CD8-positive, alpha-beta memory T cell (primary cell): ENCODE measurements at regions not wholly inside any gene's neighbourhood (a gene's known extent, or its start where the extent isn't known, plus 50 kb on each side); places are given as distances from the start of the nearest gene placed in this dataset.

Experiments
- CTCF ChIA-PET: fragments of 350-600 bp; sonication (Branson Sonifier 250); formaldehyde crosslinking; loops from one replicate; lab custom pipeline; 2021; ENCODE audit warnings: antibody characterized with exemption; lab: Charles Lee
- POLR2A ChIA-PET: fragments of 350-600 bp; sonication (Branson Sonifier 250); formaldehyde crosslinking; loops from one replicate; lab custom pipeline; 2021; ENCODE audit warnings: antibody characterized with exemption; lab: Charles Lee
- DNase-seq, 5 donors: peaks; one replicate each; pipeline versions ENCODE4 v3.0.0 to v3.0.0-alpha.2; 2020 to 2022; ENCODE audit warnings: mixed read lengths in 1 of 5
- H3K27ac ChIP-seq: one replicate; pipeline ENCODE4 v1.7.0; 2013; ENCODE audit warnings: low read depth, mild to moderate bottlenecking, low read length, moderate library complexity
- H3K27me3 ChIP-seq: 2 replicates; pipeline ENCODE4 v1.7.0; 2013; ENCODE audit warnings: low read length, mild to moderate bottlenecking; ENCODE audit not compliant: insufficient read depth, poor library complexity, severe bottlenecking
- H3K36me3 ChIP-seq: 2 replicates; pipeline ENCODE4 v1.7.0; 2013; ENCODE audit warnings: mild to moderate bottlenecking, low read length, moderate library complexity; ENCODE audit not compliant: insufficient read depth
- H3K4me1 ChIP-seq: 2 replicates; pipeline ENCODE4 v1.7.0; 2013; ENCODE audit warnings: mild to moderate bottlenecking, low read length, moderate library complexity; ENCODE audit not compliant: insufficient read depth
- H3K4me3 ChIP-seq: 2 replicates; pipeline ENCODE4 v1.7.0; 2013; ENCODE audit warnings: mild to moderate bottlenecking, low read length
- H3K9me3 ChIP-seq: 2 replicates; pipeline ENCODE4 v1.7.0; 2013; ENCODE audit warnings: mild to moderate bottlenecking, low read length
- H3K27ac Mint-ChIP-seq, 8 donors: one replicate each; pipeline ENCODE4 v1.8.0; 2020 to 2021; ENCODE audit warnings: mixed read lengths in 8 of 8, mild to moderate bottlenecking in 6 of 8, inconsistent platforms in 3 of 8, moderate library complexity in 3 of 8
- H3K27me3 Mint-ChIP-seq, 2 donors: one replicate each; pipeline ENCODE4 v1.8.0; 2020 to 2021; ENCODE audit warnings: mixed read lengths in 2 of 2, mild to moderate bottlenecking in 1 of 2, moderate library complexity in 1 of 2
- H3K36me3 Mint-ChIP-seq, 3 donors: one replicate each; pipeline ENCODE4 v1.8.0; 2020 to 2021; ENCODE audit warnings: mixed read lengths in 3 of 3, inconsistent platforms in 1 of 3, mild to moderate bottlenecking in 1 of 3
- H3K4me1 Mint-ChIP-seq, 3 donors: one replicate each; pipeline ENCODE4 v1.8.0; 2020 to 2021; ENCODE audit warnings: mixed read lengths in 3 of 3, inconsistent platforms in 1 of 3, mild to moderate bottlenecking in 1 of 3
- H3K4me3 Mint-ChIP-seq, 7 donors: one replicate each; pipeline ENCODE4 v1.8.0; 2020 to 2021; ENCODE audit warnings: mixed read lengths in 7 of 7, mild to moderate bottlenecking in 6 of 7, moderate library complexity in 4 of 7, inconsistent platforms in 2 of 7
- H3K9me3 Mint-ChIP-seq, 5 donors: one replicate each; pipeline ENCODE4 v1.8.0; 2020 to 2022; ENCODE audit warnings: mixed read lengths in 5 of 5, mild to moderate bottlenecking in 3 of 5, moderate library complexity in 2 of 5, inconsistent platforms in 1 of 5

GRCh38 chr1:34371829-34372532 lies 195.3 kb downstream of the C1orf94 start:
- Mint-ChIP-seq H3K27ac (no peak overlapping the region), H3K27me3 (peaks cover 8 to 13% of the 10 kb centered on the region in 2 donors), H3K9me3 (no peaks in the 10 kb centered on the region), H3K4me1 (no peaks in the 10 kb centered on the region), H3K36me3 (no peaks in the 10 kb centered on the region), H3K4me3 (no peak overlapping the region)
- no peak for DNase-seq
- Histone ChIP-seq H3K36me3 (no peaks in the 10 kb centered on the region), H3K4me3 (no peak overlapping the region), H3K9me3 (no peaks in the 10 kb centered on the region), H3K4me1 (no peaks in the 10 kb centered on the region), H3K27me3 (peaks cover 4% of the 10 kb centered on the region), H3K27ac (no peak overlapping the region)
- CTCF ChIA-PET: no interaction called here
- POLR2A ChIA-PET: no interaction called here

GRCh38 chr1:34372891-34373290 lies 196.2 kb downstream of the C1orf94 start:
- Histone ChIP-seq H3K27ac (no peak overlapping the region), H3K9me3 (no peaks in the 10 kb centered on the region), H3K4me3 (no peak overlapping the region), H3K36me3 (no peaks in the 10 kb centered on the region), H3K27me3 (peaks cover 4% of the 10 kb centered on the region), H3K4me1 (no peaks in the 10 kb centered on the region)
- Mint-ChIP-seq H3K9me3 (no peaks in the 10 kb centered on the region), H3K27ac (no peak overlapping the region), H3K36me3 (no peaks in the 10 kb centered on the region), H3K4me1 (no peaks in the 10 kb centered on the region), H3K27me3 (peaks cover 8 to 19% of the 10 kb centered on the region in 2 donors), H3K4me3 (no peak overlapping the region)
- CTCF ChIA-PET: no interaction called here
- DNase-seq: no peak
- POLR2A ChIA-PET: no interaction called here

- POLR2A ChIA-PET: no interaction called here
Measured at GRCh38 chr1:34373912-34374311, 197.2 kb downstream of the C1orf94 start.

GRCh38 chr1:34376531-34376930 lies 199.8 kb downstream of the C1orf94 start:
- H3K4me3 Mint-ChIP-seq: no peak overlapping the region
- H3K4me3 ChIP-seq: no peak overlapping the region
- H3K36me3 Mint-ChIP-seq: no peaks in the 10 kb centered on the region
- H3K4me1 Mint-ChIP-seq: no peaks in the 10 kb centered on the region
- no peak overlapping the region for H3K27ac Mint-ChIP-seq
- ChIA-PET POLR2A (no interaction called here), CTCF (no interaction called here)
- peaks cover 22 to 52% of the 10 kb centered on the region in 2 donors for H3K27me3 Mint-ChIP-seq
- H3K27me3 ChIP-seq: peaks cover 4% of the 10 kb centered on the region
- no peaks in the 10 kb centered on the region for H3K9me3 Mint-ChIP-seq
- no peaks in the 10 kb centered on the region for H3K4me1 ChIP-seq
- no peaks in the 10 kb centered on the region for H3K36me3 ChIP-seq
- no peaks in the 10 kb centered on the region for H3K9me3 ChIP-seq
- DNase-seq: no peak
- no peak overlapping the region for H3K27ac ChIP-seq

More at GRCh38 chr1:34373912-34374311, 197.2 kb downstream of the C1orf94 start:
- Mint-ChIP-seq H3K9me3 (no peaks in the 10 kb centered on the region), H3K27ac (no peak overlapping the region), H3K4me1 (no peaks in the 10 kb centered on the region), H3K27me3 (peaks cover 8 to 28% of the 10 kb centered on the region in 2 donors), H3K4me3 (no peak overlapping the region), H3K36me3 (no peaks in the 10 kb centered on the region)
- no peak for DNase-seq
- H3K36me3 ChIP-seq: no peaks in the 10 kb centered on the region
- H3K27ac ChIP-seq: no peak overlapping the region
- CTCF ChIA-PET: no interaction called here
- no peaks in the 10 kb centered on the region for H3K9me3 ChIP-seq
- no peak overlapping the region for H3K4me3 ChIP-seq
- H3K27me3 ChIP-seq: peaks cover 4% of the 10 kb centered on the region
- H3K4me1 ChIP-seq: no peaks in the 10 kb centered on the region

GRCh38 chr1:34378968-34379856 lies 202.5 kb downstream of the C1orf94 start:
- POLR2A ChIA-PET: no interaction called here
- no peak overlapping the region for H3K27ac ChIP-seq
- H3K4me1 ChIP-seq: no peaks in the 10 kb centered on the region
- H3K4me3 ChIP-seq: no peak overlapping the region
- Mint-ChIP-seq H3K27me3 (peaks cover 25 to 71% of the 10 kb centered on the region in 2 donors), H3K9me3 (no peaks in the 10 kb centered on the region), H3K4me1 (no peaks in the 10 kb centered on the region), H3K4me3 (no peak overlapping the region), H3K27ac (no peak overlapping the region), H3K36me3 (no peaks in the 10 kb centered on the region)
- no peaks in the 10 kb centered on the region for H3K36me3 ChIP-seq
- CTCF ChIA-PET: no interaction called here
- H3K27me3 ChIP-seq: peaks cover 4% of the 10 kb centered on the region
- DNase-seq: no peak
- no peaks in the 10 kb centered on the region for H3K9me3 ChIP-seq

- DNase-seq: no peak
- no peak overlapping the region for H3K27ac Mint-ChIP-seq
- H3K4me3 Mint-ChIP-seq: no peak overlapping the region
- H3K27me3 Mint-ChIP-seq: peaks cover 25 to 67% of the 10 kb centered on the region in 2 donors
- H3K4me1 Mint-ChIP-seq: no peaks in the 10 kb centered on the region
- H3K36me3 ChIP-seq: no peaks in the 10 kb centered on the region
- H3K4me3 ChIP-seq: no peak overlapping the region
- no peaks in the 10 kb centered on the region for H3K9me3 ChIP-seq
- H3K27ac ChIP-seq: no peak overlapping the region
- no peaks in the 10 kb centered on the region for H3K9me3 Mint-ChIP-seq
- no peaks in the 10 kb centered on the region for H3K4me1 ChIP-seq
- ChIA-PET CTCF (no interaction called here), POLR2A (no interaction called here)
- H3K27me3 ChIP-seq: peaks cover 4% of the 10 kb centered on the region
- H3K36me3 Mint-ChIP-seq: no peaks in the 10 kb centered on the region
Measured at GRCh38 chr1:34379911-34380310, 203.2 kb downstream of the C1orf94 start.

- CTCF ChIA-PET: no interaction called here
- DNase-seq: no peak
- Mint-ChIP-seq H3K27ac (no peak overlapping the region), H3K9me3 (no peaks in the 10 kb centered on the region), H3K4me1 (no peaks in the 10 kb centered on the region), H3K27me3 (peaks cover 25 to 67% of the 10 kb centered on the region in 2 donors), H3K36me3 (no peaks in the 10 kb centered on the region), H3K4me3 (no peak overlapping the region)
- Histone ChIP-seq H3K27me3 (no peaks in the 10 kb centered on the region), H3K4me1 (no peaks in the 10 kb centered on the region), H3K4me3 (no peak overlapping the region), H3K9me3 (no peaks in the 10 kb centered on the region), H3K36me3 (no peaks in the 10 kb centered on the region), H3K27ac (no peak overlapping the region)
- POLR2A ChIA-PET: no interaction called here
Measured at GRCh38 chr1:34380526-34381124, 203.9 kb downstream of the C1orf94 start.

GRCh38 chr1:34389974-34390373 lies 213.3 kb downstream of the C1orf94 start:
- Histone ChIP-seq H3K36me3 (no peaks in the 10 kb centered on the region), H3K4me1 (no peaks in the 10 kb centered on the region), H3K4me3 (no peak overlapping the region), H3K27me3 (no peaks in the 10 kb centered on the region), H3K9me3 (no peaks in the 10 kb centered on the region), H3K27ac (no peak overlapping the region)
- H3K4me1 Mint-ChIP-seq: no peaks in the 10 kb centered on the region
- no peaks in the 10 kb centered on the region for H3K36me3 Mint-ChIP-seq
- peaks cover 0 to 13% (median 8%) of the 10 kb centered on the region in 5 donors for H3K9me3 Mint-ChIP-seq
- H3K27me3 Mint-ChIP-seq: peaks cover 1 to 7% of the 10 kb centered on the region in 2 donors
- CTCF ChIA-PET: no interaction called here
- H3K27ac Mint-ChIP-seq: no peak overlapping the region
- POLR2A ChIA-PET: no interaction called here
- DNase-seq: no peak
- no peak overlapping the region for H3K4me3 Mint-ChIP-seq
